ENCODE measurements at regions not wholly inside any gene's neighbourhood (a gene's known extent, or its start where the extent isn't known, plus 50 kb on each side); places are given as distances from the start of the nearest gene placed in this dataset.

DNA sequence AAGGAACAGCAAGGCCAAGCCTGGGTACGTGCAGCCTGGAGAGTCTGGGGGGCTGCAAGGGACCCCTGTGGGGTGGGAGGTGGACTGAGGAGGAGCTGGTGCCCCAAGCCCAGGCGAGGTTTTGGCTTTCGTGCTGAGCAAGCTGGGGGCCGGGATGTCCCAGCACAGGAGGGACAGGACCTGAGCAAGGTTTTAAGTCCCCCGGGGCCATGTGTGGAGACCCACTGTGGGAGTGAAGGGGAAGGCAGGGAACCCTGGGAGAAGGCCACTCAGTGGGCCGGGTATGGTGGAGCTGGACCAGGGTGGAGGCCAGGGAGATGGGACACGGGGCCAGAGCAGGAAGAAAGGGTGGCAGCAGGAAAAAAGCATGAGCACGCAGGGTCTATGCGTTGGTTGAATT is 419.2 kb upstream of the SULF2 start:
- TF ChIP-seq, protein P1, sequence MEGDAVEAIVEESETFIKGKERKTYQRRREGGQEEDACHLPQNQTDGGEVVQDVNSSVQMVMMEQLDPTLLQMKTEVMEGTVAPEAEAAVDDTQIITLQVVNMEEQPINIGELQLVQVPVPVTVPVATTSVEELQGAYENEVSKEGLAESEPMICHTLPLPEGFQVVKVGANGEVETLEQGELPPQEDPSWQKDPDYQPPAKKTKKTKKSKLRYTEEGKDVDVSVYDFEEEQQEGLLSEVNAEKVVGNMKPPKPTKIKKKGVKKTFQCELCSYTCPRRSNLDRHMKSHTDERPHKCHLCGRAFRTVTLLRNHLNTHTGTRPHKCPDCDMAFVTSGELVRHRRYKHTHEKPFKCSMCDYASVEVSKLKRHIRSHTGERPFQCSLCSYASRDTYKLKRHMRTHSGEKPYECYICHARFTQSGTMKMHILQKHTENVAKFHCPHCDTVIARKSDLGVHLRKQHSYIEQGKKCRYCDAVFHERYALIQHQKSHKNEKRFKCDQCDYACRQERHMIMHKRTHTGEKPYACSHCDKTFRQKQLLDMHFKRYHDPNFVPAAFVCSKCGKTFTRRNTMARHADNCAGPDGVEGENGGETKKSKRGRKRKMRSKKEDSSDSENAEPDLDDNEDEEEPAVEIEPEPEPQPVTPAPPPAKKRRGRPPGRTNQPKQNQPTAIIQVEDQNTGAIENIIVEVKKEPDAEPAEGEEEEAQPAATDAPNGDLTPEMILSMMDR (IDR thresholded peaks at IDR 0.05) = no peak

DNA sequence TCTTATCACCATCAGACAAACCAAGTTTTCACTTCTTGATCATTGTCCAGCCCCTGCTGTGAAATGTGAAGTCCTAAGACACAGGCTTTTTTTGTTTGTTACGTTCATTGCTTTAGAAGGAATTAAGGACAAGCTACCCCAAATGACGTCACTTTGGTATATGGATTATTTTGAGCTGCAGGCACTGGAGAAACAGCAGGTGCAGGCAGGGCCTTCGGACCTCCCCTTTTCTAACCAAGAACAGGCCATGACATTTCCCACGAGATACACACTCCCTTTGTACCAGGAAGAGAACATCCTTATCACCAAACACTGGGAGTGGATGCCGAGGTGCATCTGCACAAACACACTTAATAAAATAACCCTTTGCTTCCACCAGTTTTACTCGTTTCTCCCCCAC is 418.0 kb upstream of the SULF2 start:
- TF ChIP-seq, protein P1 (IDR thresholded peaks at IDR 0.05) = no peak

DNA sequence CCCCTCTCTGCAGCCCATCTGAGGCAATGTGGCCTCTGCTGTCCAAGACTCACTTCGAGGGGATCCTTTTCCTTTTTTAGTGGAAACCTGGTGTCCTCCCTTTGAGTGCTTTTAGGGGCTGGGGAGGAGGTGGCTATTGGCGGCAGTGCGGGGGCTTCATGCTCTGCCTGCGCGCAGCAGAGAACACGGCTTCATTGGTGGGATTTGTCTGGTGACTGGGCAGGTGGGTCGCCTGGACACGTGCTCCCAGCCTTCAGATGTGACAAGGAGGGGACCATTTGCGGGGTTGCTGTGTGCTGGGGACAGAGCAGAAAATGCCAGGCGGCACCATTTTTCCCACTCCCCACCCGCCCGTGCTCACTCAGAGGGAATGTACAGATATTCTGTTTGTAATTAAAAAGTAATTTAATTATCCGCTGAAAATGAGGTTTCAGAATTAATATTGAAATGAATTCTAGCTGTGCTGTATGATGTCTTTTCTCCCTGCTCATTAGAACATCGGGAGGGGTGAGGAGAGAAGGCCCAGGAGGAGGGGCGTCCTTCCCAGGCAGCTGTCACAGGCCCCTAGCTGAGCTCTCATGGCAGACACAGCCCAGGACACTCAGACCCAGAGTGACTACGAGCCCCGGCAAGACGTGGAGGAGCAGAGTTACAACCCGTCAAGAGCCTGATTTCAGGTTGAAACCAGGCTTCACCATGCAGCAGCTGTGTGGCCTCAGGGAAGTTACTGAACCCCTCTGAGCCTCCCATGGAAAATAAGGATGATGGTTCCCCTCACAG is 417.2 kb upstream of the SULF2 start:
- TF ChIP-seq, protein P1 (IDR thresholded peaks at IDR 0.05) = no peak

DNA sequence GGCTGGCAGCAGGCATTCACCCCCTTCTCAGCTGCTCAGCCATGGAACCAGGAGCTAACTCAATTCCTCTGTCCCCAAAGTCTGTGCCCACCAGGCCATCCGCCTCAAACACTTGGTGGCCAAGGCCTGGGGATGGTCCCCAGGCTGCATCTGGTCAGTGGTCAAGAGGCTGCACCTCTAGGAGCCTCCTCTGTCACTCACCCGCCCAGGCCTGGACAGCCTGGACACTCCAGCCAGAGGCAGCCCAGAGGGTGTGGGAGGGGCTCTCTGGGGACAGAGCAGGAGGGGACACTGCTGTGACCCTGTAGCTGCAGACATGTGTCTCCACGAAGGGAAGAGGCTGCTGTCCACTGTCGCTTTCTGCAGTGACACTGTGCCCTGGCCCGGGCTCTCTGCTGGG is 416.6 kb upstream of the SULF2 start:
- TF ChIP-seq, protein P1 (IDR thresholded peaks at IDR 0.05) = no peak

DNA sequence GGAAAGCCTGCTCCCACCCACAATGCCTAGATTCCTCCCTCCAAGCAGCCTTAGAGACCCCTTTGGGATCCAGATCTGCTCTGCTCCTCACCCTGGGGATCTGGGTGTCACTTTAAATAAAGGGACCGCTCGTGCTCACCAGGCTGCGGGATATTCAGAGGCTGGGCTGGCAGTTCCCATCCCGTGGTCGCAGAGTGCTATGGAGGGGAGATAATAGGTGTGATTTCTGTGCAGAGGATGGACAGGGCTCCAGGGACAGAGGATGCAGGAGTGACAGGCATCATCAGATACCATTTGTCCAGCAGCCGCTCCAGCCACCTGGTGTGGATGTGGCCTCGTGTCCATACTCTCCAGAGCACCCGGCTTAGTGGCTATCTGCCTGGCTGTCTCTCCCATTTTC is 415.9 kb upstream of the SULF2 start:
- TF ChIP-seq, protein P1 (IDR thresholded peaks at IDR 0.05) = no peak

DNA sequence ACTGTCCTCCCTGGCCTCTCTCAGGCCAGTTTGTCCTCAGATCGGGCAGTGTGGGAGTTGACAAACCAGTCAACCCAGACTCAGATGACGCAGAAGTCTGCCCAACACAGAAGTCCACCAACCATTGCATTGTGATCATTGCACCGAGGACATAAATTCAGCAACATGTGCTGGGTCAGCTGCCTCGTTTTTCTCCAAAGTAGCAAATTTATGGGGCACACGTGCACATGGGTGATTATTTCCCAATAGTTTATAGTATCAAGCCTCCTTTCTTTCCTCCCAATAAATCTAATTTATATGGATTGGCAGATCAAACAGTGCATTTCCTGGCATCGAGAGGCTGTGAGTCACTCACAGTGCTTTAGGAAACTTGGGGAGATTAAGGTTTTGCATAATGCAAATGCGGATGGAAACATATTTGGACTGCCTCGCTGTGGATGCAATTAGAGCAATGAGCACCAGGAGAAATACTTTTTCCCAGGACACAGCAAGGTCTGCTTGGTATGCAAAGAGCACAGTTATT is 413.7 kb upstream of the SULF2 start:
- TF ChIP-seq, protein P1 (IDR thresholded peaks at IDR 0.05) = no peak

DNA sequence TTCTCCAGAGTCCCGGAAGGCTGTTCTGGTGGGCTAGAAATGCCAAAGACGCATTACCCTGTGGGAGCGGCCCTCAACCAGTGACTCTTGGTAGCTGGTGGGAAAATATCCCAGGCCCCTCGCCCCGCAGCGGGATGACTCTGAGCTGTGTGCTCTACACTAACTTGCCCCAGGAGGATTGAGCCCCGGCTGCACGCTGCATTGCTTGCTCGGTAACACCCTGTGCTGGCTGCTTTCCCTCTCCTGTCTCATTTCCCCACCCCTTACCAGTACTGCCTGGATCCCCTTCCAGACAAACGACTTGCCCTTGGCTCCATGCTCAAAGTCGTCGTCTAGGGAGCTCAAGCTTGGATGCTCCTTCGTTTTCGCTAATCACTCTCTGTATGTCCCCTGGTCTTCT is 411.8 kb upstream of the SULF2 start:
- TF ChIP-seq, protein P1 (IDR thresholded peaks at IDR 0.05) = no peak
